Tibial nerve (tissue), 3 donors: ENCODE measurements at regions not wholly inside any gene's neighbourhood (a gene's known extent, or its start where the extent isn't known, plus 50 kb on each side); places are given as distances from the start of the nearest gene placed in this dataset.

ENCODE experiments used
- POLR2A ChIP-seq, 2 donors: fragments of 450-650 bp; IDR thresholded peaks; one replicate each; pipeline ENCODE4 v1.6.1; 2017; ENCODE audit warnings: antibody characterized with exemption in 2 of 2, mild to moderate bottlenecking in 2 of 2, moderate library complexity in 2 of 2
- TF ChIP-seq, protein P1 (sequence below), 5 experiments: fragments of 200-600 bp in 3 of 5; fragments of 450-650 bp in 2 of 5; sonication (generic) in 3 of 5; IDR thresholded peaks; one replicate each; pipeline ENCODE4 v1.5.1; 2016 to 2019; ENCODE audit warnings: antibody characterized with exemption in 5 of 5, mild to moderate bottlenecking in 3 of 5, moderate library complexity in 2 of 5

DNA sequence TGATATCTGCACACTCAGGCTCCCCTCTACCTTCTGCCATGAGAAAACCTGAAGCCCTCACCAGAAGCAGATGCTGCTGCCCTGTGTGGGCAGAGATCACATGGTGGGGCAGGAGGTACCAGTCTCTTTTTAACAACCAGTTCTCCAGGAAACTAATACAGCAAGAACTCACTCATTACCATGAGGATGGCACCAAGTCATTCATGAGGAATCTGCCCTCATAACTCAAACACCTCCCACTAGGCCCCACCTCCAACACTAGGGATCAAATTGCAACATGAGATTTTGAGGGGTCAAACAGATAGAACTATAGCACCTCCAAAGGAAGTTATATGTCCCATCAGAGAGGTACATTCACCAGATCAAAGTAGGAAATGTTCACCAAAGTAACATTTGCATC, 136.3 kb upstream of the SHB start:
- TF ChIP-seq, protein P1, sequence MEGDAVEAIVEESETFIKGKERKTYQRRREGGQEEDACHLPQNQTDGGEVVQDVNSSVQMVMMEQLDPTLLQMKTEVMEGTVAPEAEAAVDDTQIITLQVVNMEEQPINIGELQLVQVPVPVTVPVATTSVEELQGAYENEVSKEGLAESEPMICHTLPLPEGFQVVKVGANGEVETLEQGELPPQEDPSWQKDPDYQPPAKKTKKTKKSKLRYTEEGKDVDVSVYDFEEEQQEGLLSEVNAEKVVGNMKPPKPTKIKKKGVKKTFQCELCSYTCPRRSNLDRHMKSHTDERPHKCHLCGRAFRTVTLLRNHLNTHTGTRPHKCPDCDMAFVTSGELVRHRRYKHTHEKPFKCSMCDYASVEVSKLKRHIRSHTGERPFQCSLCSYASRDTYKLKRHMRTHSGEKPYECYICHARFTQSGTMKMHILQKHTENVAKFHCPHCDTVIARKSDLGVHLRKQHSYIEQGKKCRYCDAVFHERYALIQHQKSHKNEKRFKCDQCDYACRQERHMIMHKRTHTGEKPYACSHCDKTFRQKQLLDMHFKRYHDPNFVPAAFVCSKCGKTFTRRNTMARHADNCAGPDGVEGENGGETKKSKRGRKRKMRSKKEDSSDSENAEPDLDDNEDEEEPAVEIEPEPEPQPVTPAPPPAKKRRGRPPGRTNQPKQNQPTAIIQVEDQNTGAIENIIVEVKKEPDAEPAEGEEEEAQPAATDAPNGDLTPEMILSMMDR (IDR thresholded peaks at IDR 0.05): no peak
- no peak for TF ChIP-seq POLR2A (IDR thresholded peaks at IDR 0.05)
